ENCODE measurements at regions not wholly inside any gene's neighbourhood (a gene's known extent, or its start where the extent isn't known, plus 50 kb on each side); places are given as distances from the start of the nearest gene placed in this dataset.

GRCh38 chrX:99468993-99469392, 941.1 kb downstream of the PCDH19 start:
- in situ Hi-C loops (cut with HindIII; ENCODE audit: low sequenced_read_pairs): no loop called here
- DNase-seq (ENCODE audit: low spot score): no peak

- no peak for DNase-seq (ENCODE audit: low spot score)
- in situ Hi-C loops (cut with HindIII; ENCODE audit: low sequenced_read_pairs): no loop called here
These were observed 948.9 kb downstream of the PCDH19 start for GRCh38 chrX:99461223-99461622.

GRCh38 chrX:99445336-99445735, 964.7 kb downstream of the PCDH19 start:
- in situ Hi-C loops (cut with HindIII; ENCODE audit: low sequenced_read_pairs): no loop called here
- no peak for DNase-seq (ENCODE audit: low spot score)

DNA sequence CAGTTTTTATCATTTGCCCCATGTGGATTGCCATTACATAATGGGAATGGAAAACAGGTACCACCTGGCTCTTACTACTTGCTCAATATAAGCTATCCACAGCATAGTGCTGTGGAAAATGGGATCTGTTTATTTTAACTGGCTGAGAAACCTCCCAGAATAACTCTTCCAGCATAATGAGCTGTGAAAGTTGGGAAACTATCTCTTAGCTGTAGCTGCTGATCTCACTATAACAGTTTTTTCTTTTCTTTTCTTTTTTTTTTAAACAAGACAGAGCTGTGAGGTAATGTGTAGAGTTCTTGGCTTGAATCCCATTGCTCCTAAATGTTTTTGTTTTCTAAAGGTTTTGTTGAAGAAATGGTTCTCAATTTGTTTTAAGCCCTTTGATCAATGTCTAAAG, 988.3 kb downstream of the PCDH19 start:
- no peak for DNase-seq (ENCODE audit: low spot score)
- in situ Hi-C loops (cut with HindIII; ENCODE audit: low sequenced_read_pairs): no loop called here

- in situ Hi-C loops (cut with HindIII; ENCODE audit: low sequenced_read_pairs): no loop called here
- DNase-seq (ENCODE audit: low spot score): no peak
These were observed 994.6 kb downstream of the PCDH19 start for GRCh38 chrX:99415470-99415869.

DNA sequence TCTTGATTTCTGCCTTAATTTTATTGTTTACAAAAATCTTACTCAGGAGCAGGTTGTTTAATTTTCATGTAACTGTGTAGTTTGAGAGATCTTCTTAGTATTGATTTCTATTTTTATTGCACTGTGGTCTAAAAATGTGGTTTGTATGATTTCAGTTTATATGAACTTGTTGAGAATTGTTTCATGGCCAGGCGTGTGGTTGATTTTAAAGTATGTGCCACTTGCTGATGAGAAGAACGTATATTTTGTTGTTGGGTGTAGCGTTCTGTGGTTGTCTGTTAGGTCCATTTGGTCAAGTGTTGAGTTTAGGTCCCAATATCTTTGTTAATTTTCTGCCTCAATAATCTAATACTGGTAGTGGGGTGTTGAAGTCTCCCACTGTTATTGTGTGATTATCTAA, 996.8 kb downstream of the PCDH19 start:
- no peak for DNase-seq (ENCODE audit: low spot score)
- in situ Hi-C loops (cut with HindIII; ENCODE audit: low sequenced_read_pairs): no loop called here

DNA sequence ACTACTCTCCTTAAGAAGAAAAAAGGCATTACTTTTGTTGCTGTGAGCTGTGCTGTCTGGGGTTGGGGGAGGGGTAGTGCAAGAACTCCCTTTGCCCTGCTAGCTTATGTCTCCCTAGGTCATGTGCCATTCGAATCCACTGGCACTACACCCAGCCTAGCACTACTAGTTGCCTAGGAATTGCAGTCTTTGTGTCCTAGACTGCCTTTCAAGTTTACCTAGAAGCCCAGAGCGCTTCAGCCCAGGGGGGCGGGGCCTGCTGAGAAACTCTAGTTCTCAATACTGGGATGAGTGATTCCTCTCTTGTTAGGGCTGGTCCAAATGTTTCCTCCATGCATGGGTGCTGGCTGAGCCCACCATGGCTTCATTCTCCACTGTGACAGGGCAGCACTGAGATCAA, 1011.5 kb downstream of the PCDH19 start:
- no peak for DNase-seq (ENCODE audit: low spot score)
- in situ Hi-C loops (cut with HindIII; ENCODE audit: low sequenced_read_pairs): no loop called here

DNA sequence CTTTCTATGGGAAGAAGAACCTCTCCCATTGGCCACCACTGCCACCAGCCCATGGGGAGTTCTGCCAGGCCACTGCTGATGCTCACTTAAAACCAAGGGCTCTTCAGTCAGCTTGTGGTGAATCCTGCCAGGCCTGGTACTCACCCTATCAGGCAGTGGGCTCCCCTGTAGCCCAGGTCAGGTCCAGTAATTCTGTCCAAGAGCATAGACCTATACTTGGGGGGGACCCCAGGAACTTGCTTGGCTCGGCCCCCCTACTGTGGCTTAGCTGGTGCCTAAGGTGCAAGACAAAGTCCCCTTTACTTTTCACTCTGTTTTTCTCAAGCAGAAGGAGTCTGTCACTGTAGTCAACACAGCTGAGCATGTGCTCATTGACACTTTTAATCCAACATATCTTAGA, 1012.2 kb downstream of the PCDH19 start:
- in situ Hi-C loops (cut with HindIII; ENCODE audit: low sequenced_read_pairs): no loop called here

DNA sequence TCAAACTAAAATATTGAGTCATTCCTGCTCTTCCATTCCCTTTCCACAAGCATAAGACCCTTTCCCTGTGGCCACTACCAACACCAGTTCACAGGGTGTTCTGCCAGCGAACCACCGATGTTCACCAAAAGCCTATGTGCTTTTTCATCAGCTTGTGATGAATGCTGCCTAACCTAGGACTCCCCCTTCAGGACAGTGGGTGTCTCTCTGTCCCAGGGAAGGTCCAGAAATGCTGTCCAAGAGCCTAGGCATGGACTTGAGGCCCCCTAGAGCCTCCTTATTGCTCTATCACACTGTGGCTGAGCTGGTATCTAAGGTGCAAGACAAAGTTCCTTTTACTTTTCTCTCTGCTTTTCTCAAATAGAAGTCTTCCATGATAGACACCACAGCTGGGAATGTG, 1015.6 kb downstream of the PCDH19 start:
- in situ Hi-C loops (cut with HindIII; ENCODE audit: low sequenced_read_pairs): no loop called here
- no peak for DNase-seq (ENCODE audit: low spot score)

More for the DNA sequence above, 1012.2 kb downstream of the PCDH19 start:
- DNase-seq (ENCODE audit: low spot score): no peak

DNA sequence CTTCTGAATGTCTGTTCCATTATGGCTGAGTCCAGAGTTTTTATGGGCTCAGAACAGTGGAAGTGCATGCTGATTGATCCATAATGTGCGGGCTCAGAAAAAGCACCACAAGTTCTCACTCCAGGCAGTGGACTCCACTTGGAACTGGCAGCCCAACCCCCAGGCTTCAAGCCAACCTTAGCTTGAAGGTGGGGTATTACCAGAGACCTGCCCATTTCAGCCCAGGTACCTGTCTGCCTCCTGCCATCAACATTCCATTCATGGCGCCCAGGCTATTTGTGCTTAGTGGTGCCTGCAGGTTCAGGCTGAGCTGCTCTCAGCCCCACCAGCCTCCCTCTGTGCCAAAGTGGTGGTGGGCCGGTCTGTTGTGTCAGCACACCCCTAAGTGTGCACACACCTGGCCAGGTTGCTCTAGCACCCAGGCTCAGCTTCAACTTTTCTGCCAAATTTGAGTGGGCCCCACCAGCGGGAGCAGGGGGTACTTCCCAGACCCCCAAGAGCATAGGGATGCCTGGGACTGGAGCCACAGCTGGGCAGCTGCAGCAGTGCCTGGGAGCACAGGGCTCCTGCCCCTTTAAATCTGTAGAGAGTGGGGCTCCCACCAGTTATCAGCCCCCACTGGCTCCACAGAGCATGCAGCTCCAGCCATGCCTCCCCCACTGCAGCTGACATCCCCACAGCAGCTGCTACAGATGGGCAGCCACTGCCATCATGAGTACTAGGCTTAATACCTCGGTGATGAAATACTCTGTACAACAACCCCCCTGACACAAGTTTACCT, 1025.3 kb downstream of the PCDH19 start:
- no peak for DNase-seq (ENCODE audit: low spot score)
- in situ Hi-C loops (cut with HindIII; ENCODE audit: low sequenced_read_pairs): no loop called here

DNA sequence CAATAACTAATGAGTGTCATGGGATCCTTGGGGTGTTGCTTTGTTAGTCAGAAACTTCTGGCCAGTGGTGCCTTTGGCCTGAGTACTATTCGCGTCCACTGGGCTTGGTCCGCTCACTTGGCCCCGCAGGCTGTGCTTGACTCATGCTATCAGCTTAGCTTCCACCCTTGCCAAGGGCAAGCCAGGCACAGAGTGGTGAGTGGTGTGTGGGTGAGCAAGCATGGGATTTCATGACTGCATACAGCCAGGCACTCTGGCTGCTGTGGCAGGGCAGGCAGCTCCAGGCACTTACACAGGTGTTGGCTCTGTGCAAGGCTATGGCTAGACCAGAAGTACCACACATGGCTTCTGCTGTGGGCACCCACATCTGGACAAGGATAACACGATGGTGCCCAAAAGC, 1026.3 kb downstream of the PCDH19 start:
- in situ Hi-C loops (cut with HindIII; ENCODE audit: low sequenced_read_pairs): no loop called here
- no peak for DNase-seq (ENCODE audit: low spot score)

GRCh38 chrX:99371976-99372595, 1038.0 kb downstream of the PCDH19 start:
- DNase-seq (ENCODE audit: low spot score): no peak
- in situ Hi-C loops (cut with HindIII; ENCODE audit: low sequenced_read_pairs): no loop called here

DNA sequence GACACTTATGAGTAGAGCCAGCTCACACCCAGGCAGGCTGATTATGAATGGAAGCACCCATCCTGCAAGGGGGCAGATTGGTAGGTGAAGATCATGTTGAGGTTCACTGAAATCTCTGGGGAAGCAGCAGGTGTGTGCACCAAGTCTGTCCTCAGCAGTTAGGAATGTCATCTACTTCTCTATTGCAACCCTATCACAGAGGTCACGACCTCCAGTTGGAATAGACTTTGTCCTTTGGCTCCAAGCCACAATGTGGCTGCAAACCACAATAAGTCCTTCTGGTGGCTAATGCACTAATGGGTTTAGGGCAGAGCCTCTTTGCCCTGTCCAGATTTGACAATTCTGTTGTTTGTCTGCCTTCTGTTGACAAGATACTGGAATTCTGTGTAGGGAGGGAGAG, 1056.7 kb downstream of the PCDH19 start:
- DNase-seq (ENCODE audit: low spot score): no peak

GRCh38 chrX:99348256-99348655, 1061.8 kb downstream of the PCDH19 start:
- in situ Hi-C loops (cut with HindIII; ENCODE audit: low sequenced_read_pairs): no loop called here
- DNase-seq (ENCODE audit: low spot score): no peak

More for the DNA sequence above, 1056.7 kb downstream of the PCDH19 start:
- in situ Hi-C loops (cut with HindIII; ENCODE audit: low sequenced_read_pairs): no loop called here

DNA sequence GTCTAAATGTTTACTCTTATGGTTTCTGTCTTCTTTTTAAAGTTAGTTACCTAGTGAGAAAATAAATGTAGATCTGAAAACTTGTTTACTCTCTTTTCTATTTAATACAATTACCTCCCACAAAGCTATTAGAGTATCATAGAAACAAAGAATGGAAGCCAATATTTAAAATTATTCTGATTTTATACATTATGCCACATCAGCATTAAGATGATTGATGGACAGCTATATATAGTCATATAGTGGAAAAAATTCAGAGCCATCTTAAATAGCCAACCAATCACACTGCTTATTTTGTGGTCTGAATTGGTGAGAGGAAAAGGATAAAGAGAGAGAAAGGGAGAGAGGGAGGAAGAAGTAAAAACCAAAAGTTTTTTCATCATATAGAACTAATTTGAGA, 1101.8 kb downstream of the PCDH19 start:
- DNase-seq (ENCODE audit: low spot score): no peak
- in situ Hi-C loops (cut with HindIII; ENCODE audit: low sequenced_read_pairs): no loop called here

DNA sequence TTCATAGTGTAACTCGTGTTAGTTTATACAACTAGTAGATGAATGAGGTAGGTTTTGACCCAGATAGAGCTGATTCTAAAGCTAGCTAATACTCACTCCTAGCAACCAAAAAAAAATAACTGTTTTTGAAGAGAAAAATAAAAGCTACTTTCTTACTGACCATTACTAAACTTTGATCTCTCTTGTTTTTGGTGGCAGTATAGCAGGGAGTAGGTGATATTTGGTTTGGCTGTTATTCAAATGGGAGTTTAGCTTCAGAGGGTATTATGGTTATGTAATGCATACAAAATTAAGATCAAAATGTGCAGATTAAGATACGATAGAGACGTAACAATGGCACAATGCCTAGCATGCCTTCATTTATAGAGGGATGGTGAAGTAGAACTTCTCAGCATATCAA, 1104.5 kb downstream of the PCDH19 start:
- no peak for DNase-seq (ENCODE audit: low spot score)
- in situ Hi-C loops (cut with HindIII; ENCODE audit: low sequenced_read_pairs): no loop called here

DNA sequence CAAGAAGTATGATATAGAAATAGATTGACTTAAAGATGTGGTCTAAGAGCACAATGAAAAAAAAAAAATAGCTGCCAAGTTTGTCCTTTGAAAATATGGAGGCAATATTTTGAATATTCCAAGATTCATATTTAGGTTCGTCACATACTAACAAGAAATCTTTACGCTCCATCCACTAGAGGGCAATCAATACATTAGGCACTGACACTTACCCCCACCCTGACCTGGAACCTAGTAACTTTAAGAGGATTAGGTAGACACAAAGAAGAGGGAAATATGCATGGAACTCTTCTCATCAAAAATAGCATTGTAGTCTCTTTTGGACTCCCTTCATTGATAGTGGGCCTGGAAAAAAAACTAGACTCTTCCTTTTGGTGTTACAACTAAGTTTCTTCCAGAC, 1108.1 kb downstream of the PCDH19 start:
- no peak for DNase-seq (ENCODE audit: low spot score)

GRCh38 chrX:99271641-99272040, 1138.4 kb downstream of the PCDH19 start:
- in situ Hi-C loops (cut with HindIII; ENCODE audit: low sequenced_read_pairs): no loop called here
- DNase-seq (ENCODE audit: low spot score): no peak

More for the DNA sequence above, 1108.1 kb downstream of the PCDH19 start:
- in situ Hi-C loops (cut with HindIII; ENCODE audit: low sequenced_read_pairs): no loop called here

GRCh38 chrX:99266255-99266654, 1143.8 kb downstream of the PCDH19 start:
- no peak for DNase-seq (ENCODE audit: low spot score)
- in situ Hi-C loops (cut with HindIII; ENCODE audit: low sequenced_read_pairs): no loop called here

DNA sequence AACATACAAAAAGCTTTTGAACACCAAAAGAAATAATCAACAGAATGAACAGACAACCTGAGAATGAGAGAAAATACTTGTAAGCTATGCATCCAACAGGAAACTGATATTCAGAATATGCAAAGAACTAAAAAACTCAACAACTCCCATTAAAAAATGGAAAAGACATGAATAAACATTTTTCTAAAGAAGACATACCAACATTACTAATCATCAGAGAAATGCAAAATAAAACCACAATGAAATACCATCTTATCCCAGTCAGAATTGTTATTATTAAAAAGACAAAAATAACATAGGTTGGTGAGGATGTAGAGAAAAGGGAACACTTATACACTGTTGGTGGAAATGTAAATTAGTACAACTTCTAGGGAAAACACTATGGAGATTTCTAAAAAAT, 1161.9 kb downstream of the PCDH19 start:
- in situ Hi-C loops (cut with HindIII; ENCODE audit: low sequenced_read_pairs): no loop called here
- DNase-seq (ENCODE audit: low spot score): no peak

DNA sequence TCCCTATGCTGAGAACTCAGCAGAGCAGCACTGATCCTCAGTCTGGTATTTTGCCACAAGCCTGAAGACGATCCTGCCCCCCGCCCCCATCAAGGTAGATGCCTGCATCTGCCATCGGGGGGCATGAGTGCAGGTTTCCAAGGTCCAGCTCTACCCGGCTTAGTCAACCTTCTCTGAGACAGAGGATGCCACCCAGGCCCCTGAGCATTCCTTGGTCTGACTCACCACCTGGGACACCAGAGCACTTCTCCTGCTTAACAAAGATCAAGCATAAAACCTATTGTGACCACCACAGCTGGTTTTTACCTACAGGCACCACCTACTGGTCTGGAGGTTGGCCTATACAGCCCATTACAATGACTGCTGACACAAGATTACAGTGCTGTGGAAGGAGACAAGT, 1168.1 kb downstream of the PCDH19 start:
- in situ Hi-C loops (cut with HindIII; ENCODE audit: low sequenced_read_pairs): no loop called here

More for the DNA sequence above, 1168.1 kb downstream of the PCDH19 start:
- DNase-seq (ENCODE audit: low spot score): no peak

Data from G401 (cell line).